COLO668 (cell line): ENCODE measurements at regions not wholly inside any gene's neighbourhood (a gene's known extent, or its start where the extent isn't known, plus 50 kb on each side); places are given as distances from the start of the nearest gene placed in this dataset.
A peak's percentile ranks its signal among the peaks of the same experiment; 100 is the strongest.

Experiments used
- DNase-seq: peaks from one replicate; lab custom pipeline; 2025; ENCODE audit not compliant: unreplicated experiment; lab: John Stamatoyannopoulos, UW

- DNase-seq, result no peak
Measured at GRCh38 chr13:105207572-105208293, 1327.7 kb downstream of the EFNB2 start.

- no peak for DNase-seq
Measured at GRCh38 chr13:105202354-105202753, 1333.1 kb downstream of the EFNB2 start.

DNA sequence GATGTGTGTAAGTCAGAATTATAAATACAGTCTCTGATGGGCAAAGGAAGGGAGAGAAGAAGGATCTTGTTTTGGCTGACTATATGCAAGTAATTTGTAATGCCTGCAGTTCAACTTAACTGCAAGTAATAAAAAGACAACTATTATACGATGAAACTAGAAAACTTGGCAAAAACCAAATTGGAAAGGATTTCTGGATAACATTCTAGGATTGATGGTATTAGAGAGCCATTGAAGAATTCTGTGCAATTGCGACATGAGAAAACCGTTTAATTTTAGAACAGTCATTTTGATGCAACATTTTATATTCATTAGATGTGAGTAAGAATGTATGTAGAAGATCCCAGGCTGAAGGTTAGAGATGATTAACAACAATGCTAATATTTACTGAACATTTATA, 1334.1 kb downstream of the EFNB2 start:
- no peak for DNase-seq

DNA sequence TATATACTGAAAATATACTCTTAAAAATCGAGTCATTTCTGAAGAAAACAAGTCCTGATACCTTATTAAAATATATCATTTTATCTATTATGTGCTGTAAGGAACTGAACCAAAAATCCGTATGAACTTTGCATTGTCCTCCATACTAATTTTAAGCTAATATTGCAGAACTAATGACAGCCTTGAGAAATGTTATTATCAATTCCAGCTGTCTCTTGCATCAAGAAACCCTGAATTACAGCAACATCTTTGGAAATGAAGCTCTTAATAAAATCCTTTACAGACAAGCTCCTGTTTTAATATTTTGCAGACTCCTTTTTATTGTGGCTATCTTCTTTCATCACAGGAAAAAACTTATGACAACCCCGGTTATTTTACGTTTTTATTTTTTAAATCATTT, 1335.3 kb downstream of the EFNB2 start:
- DNase-seq, result no peak

DNA sequence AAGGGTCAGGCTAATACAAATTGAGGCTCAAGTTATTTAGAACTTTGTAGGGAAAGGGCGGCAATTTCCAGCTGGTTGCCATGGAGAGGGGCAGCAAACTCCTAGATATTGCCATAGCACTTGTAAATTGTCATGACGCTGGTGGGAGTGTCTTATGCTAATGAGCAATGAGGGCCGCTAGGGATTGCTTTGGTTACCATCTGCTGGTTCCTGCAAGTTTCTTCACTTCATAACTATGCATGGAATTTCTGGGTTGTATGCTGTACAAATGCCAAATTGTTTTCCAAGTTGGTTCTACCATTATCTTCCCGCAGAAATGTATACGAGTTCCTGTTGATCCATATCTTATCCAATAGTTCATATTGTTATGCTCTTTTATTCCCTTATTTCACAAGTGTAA, 1339.4 kb downstream of the EFNB2 start:
- no peak for DNase-seq

GRCh38 chr13:105193026-105193425, 1342.4 kb downstream of the EFNB2 start:
- DNase-seq, result no peak

DNA sequence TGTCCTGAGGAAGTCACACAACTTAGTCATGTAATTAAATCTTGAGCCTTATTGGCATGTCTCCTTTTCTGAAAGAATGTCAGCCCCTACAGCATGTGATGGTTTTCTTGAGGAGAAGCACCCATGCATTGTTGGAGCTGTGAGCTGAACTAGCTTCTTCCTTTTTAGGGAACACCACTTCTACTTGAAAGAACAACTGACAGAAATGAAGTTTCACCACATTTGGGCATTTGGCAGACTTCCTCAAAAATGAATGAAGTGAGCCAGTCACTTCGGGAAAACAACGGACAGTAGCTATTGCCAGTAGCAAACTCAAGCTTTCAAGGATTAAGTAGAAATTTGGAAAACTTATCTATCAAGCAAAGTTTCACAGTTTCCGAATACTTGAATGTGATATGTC, 1351.3 kb downstream of the EFNB2 start:
- DNase-seq, result no peak

- no peak for DNase-seq
Measured at GRCh38 chr13:105177265-105177900, 1358.1 kb downstream of the EFNB2 start.

GRCh38 chr13:105170438-105170837, 1365.0 kb downstream of the EFNB2 start:
- DNase-seq, result no peak

DNA sequence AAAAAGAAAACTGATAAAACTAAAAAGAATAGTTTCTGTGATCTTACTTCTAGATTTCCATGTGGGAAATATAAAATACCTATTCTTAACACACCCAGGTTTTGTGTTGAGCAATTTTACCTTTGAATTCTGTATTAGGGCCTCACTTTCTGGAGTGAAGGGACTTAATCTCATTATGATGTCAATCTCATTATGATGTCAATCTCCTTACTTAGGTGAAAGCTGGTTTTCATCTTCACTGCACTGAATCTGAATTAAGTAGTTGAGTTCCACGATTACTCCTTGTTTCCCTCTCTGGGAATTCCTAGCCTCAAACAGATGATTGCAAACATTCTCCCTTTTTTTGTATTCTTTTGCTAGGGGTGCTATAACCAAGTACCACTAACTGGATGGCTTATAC, 1367.2 kb downstream of the EFNB2 start:
- no peak for DNase-seq

- DNase-seq, result no peak
Measured at GRCh38 chr13:105167385-105167784, 1368.1 kb downstream of the EFNB2 start.

- no peak for DNase-seq
Measured at GRCh38 chr13:105165449-105166125, 1369.9 kb downstream of the EFNB2 start.

GRCh38 chr13:105159841-105160240, 1375.6 kb downstream of the EFNB2 start:
- peak; percentile 78 for DNase-seq

DNA sequence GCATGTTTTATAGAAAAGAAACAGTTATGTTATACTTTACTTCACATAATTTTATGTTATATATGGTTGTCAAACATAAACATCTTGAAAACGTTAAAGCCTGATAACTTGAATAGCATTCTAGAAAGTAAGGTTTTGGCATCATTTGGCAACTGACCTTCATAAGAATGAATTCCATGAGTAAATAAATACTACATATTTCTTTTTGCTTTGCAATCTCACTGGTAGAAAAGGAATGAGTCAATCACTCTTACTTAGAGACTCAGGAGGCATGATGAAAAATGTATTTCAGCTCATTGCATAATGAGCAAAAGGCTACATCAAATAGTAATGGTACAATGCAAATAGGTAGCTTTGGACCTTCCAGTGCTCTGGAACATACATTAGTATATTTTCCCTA, 1381.9 kb downstream of the EFNB2 start:
- no peak for DNase-seq

GRCh38 chr13:105151639-105152038, 1383.8 kb downstream of the EFNB2 start:
- DNase-seq, result no peak

- no peak for DNase-seq
Measured at GRCh38 chr13:105147461-105147860, 1388.0 kb downstream of the EFNB2 start.

GRCh38 chr13:105144936-105145335, 1390.5 kb downstream of the EFNB2 start:
- no peak for DNase-seq

DNA sequence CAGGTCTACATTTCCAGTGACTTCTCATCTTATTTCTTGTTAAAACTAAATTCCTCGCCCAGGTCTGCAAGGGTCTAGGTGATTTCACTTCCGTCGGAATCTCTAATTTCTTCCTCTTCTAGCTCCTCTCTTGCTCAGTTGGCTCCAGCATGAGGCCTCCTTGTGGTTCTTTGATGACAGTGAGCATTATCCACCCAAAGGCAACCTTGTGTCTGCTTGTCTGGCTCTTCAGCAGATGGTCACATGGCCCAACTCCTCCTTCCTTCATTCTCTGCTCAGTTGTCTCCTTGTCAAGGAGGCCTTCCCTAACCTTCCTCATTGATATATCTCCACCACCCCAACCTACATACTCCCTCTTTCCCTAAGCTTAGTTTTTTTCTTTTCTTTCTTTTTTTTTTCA, 1391.4 kb downstream of the EFNB2 start:
- no peak for DNase-seq

- DNase-seq, result no peak
Measured at GRCh38 chr13:105142556-105142955, 1392.9 kb downstream of the EFNB2 start.

- DNase-seq, result peak; percentile 66
Measured at GRCh38 chr13:105139380-105140285, 1395.8 kb downstream of the EFNB2 start.

GRCh38 chr13:105139048-105139379, 1396.4 kb downstream of the EFNB2 start:
- no peak for DNase-seq
